B cell (primary cell): ENCODE measurements at regions not wholly inside any gene's neighbourhood (a gene's known extent, or its start where the extent isn't known, plus 50 kb on each side); places are given as distances from the start of the nearest gene placed in this dataset.

Experiments used
- ATAC-seq: fragments of 200-7000 bp; cut with Tn5 transposase; one replicate; pipeline ENCODE4 v1.10.0; 2021; ENCODE audit warnings: low read depth, mild to moderate bottlenecking, moderate number of reproducible peaks, moderate library complexity
- CTCF ChIA-PET: fragments of 350-600 bp; sonication (Branson Sonifier 250); formaldehyde crosslinking; loops from one replicate; lab custom pipeline; 2021; ENCODE audit warnings: antibody characterized with exemption, inconsistent platforms; lab: Charles Lee
- POLR2A ChIA-PET: fragments of 350-600 bp; sonication (Branson Sonifier 250); formaldehyde crosslinking; loops from one replicate; lab custom pipeline; 2021; ENCODE audit warnings: antibody characterized with exemption; lab: Charles Lee
- DNase-seq: peaks from one replicate; pipeline ENCODE4 v3.0.0; 2013
- H2AFZ ChIP-seq: 2 replicates; pipeline ENCODE4 v1.6.1; 2012; ENCODE audit warnings: mild to moderate bottlenecking, low read depth, low read length; ENCODE audit not compliant: insufficient read depth, poor library complexity, severe bottlenecking
- H3K27ac ChIP-seq, 2 donors: 1 replicate in 1 of 2; 2 replicates in 1 of 2; pipeline ENCODE4 v1.5.1; 2012 to 2013; ENCODE audit warnings: low read length in 2 of 2, mild to moderate bottlenecking in 2 of 2, moderate library complexity in 1 of 2
- H3K27me3 ChIP-seq, 4 experiments: fragments of 200-600 bp in 1 of 4; sonication (generic) in 1 of 4; replicated peaks in 1 of 4; 1 replicate in 2 of 4; 2 replicates in 2 of 4; pipeline versions ENCODE4 v1.6.1 to v1.7.0; 2013 to 2016; ENCODE audit warnings: low read length in 3 of 4, mild to moderate bottlenecking in 2 of 4, mixed read lengths in 1 of 4, moderate library complexity in 1 of 4; ENCODE audit not compliant: insufficient read depth in 4 of 4, control insufficient read depth in 3 of 4; ENCODE audit errors: control extremely low read depth in 1 of 4
- H3K36me3 ChIP-seq, 2 experiments: replicated peaks in 1 of 2; 1 replicate in 1 of 2; 2 replicates in 1 of 2; pipeline versions ENCODE4 v1.6.1 to v1.7.1; 2013; ENCODE audit warnings: low read length in 1 of 2; ENCODE audit not compliant: insufficient read depth in 2 of 2, control insufficient read depth in 1 of 2; ENCODE audit errors: control extremely low read depth in 1 of 2, extremely low read depth in 1 of 2
- H3K4me1 ChIP-seq, 2 donors: fragments of 200-600 bp in 1 of 2; sonication (generic) in 1 of 2; 1 replicate in 1 of 2; 2 replicates in 1 of 2; pipeline versions ENCODE4 v1.5.1 to v1.6.1; 2013 to 2017; ENCODE audit warnings: low read length in 2 of 2; ENCODE audit not compliant: control insufficient read depth in 2 of 2, insufficient read depth in 2 of 2
- H3K4me2 ChIP-seq: replicated peaks from 2 replicates; pipeline ENCODE3; 2012; ENCODE audit warnings: mild to moderate bottlenecking, low read depth, low read length; ENCODE audit not compliant: poor library complexity, severe bottlenecking
- H3K4me3 ChIP-seq, 5 experiments: fragments of 200-600 bp in 1 of 5; sonication (generic) in 1 of 5; 1 replicate in 3 of 5; 2 replicates in 2 of 5; pipeline versions ENCODE4 v1.5.1 to v1.7.0; 2011 to 2016; ENCODE audit warnings: low read length in 4 of 5, mild to moderate bottlenecking in 4 of 5, low read depth in 2 of 5, control low read depth in 1 of 5, moderate library complexity in 1 of 5; ENCODE audit not compliant: insufficient read depth in 1 of 5; ENCODE audit errors: control extremely low read depth in 1 of 5, extremely low read depth in 1 of 5
- H3K79me2 ChIP-seq: fragments of 200-600 bp; sonication (generic); one replicate; pipeline ENCODE4 v1.6.0; 2016; ENCODE audit warnings: low read length; ENCODE audit not compliant: control insufficient read depth, insufficient read depth
- H3K9ac ChIP-seq: fragments of 200-600 bp; sonication (generic); 2 replicates; pipeline ENCODE4 v1.6.1; 2017; ENCODE audit warnings: mild to moderate bottlenecking, low read length, moderate library complexity
- H3K9me3 ChIP-seq, 3 donors: one replicate each; pipeline versions ENCODE4 v1.6.1 to v1.7.1; 2013; ENCODE audit warnings: low read length in 2 of 3; ENCODE audit not compliant: control insufficient read depth in 2 of 3, insufficient read depth in 1 of 3; ENCODE audit errors: control extremely low read depth in 1 of 3
- H4K20me1 ChIP-seq: 2 replicates; pipeline ENCODE4 v1.6.0; 2012; ENCODE audit warnings: mild to moderate bottlenecking, low read length; ENCODE audit not compliant: insufficient read depth, control insufficient read depth, poor library complexity, severe bottlenecking
- H3K27ac Mint-ChIP-seq: one replicate; pipeline ENCODE4 v1.8.0; 2021; ENCODE audit warnings: mixed read lengths
- H3K27me3 Mint-ChIP-seq: one replicate; pipeline ENCODE4 v1.8.0; 2021; ENCODE audit warnings: mixed read lengths
- H3K4me1 Mint-ChIP-seq: one replicate; pipeline ENCODE4 v1.8.0; 2021; ENCODE audit warnings: mixed read lengths
- H3K4me3 Mint-ChIP-seq: one replicate; pipeline ENCODE4 v1.8.0; 2021; ENCODE audit warnings: mixed read lengths
- H3K9me3 Mint-ChIP-seq: one replicate; pipeline ENCODE4 v1.8.0; 2022; ENCODE audit warnings: mixed read lengths; ENCODE audit not compliant: insufficient read depth
- CTCF ChIP-seq: fragments of 200-600 bp; IDR thresholded peaks from one replicate; pipeline ENCODE4 v1.8.0; 2022; ENCODE audit warnings: antibody characterized with exemption, mild to moderate bottlenecking
- EZH2 ChIP-seq: IDR thresholded peaks from 2 replicates; pipeline ENCODE4 v1.6.1; 2012; ENCODE audit warnings: borderline replicate concordance, low read depth, mild to moderate bottlenecking, moderate library complexity, low read length; ENCODE audit not compliant: insufficient read depth, poor library complexity, severe bottlenecking
- WGBS: methylation state at CpG from one replicate; pipeline ENCODE4 v1.1.5; 2013; ENCODE audit warnings: missing lambda C conversion rate; ENCODE audit not compliant: insufficient coverage; 5-methylcytosine and 5-hydroxymethylcytosine counted together
- intact Hi-C: fragments of 100-400 bp; cut with micrococcal nuclease; formaldehyde crosslinking; loops from one replicate; pipeline ENCODE4 v1.10.0; 2022

GRCh38 chr6:156062091-156062563 lies 606.5 kb upstream of the NOX3 start:
- peaks cover 0 to 5% (median 0%) of the 10 kb centered on the region in 3 donors for H3K9me3 ChIP-seq
- no peak overlapping the region for H3K4me3 Mint-ChIP-seq
- H3K9ac ChIP-seq, result no peak overlapping the region
- ChIA-PET CTCF (no interaction called here), POLR2A (interaction anchor here (0.6 kb wide), 1 partner anchor 226 kb away, joined by 5 read pairs; no protein-coding TSS in a partner anchor)
- peaks cover 0 to 4% of the 10 kb centered on the region in 2 donors for H3K4me1 ChIP-seq
- H3K79me2 ChIP-seq, result no peaks in the 10 kb centered on the region
- no peak for TF ChIP-seq EZH2
- TF ChIP-seq CTCF, result no peak
- DNase-seq, result no peak
- H3K4me2 ChIP-seq, result no peak overlapping the region
- ATAC-seq, result no peak
- intact Hi-C loops, result no loop called here
- no peaks in the 10 kb centered on the region for H3K36me3 ChIP-seq
- 50% methylated on average over 2 of the region's 2 CpGs for WGBS
- H2AFZ ChIP-seq, result no peak overlapping the region
- no peak overlapping the region for H3K4me3 ChIP-seq
- no peak overlapping the region for H3K27ac Mint-ChIP-seq
- H3K4me1 Mint-ChIP-seq, result peaks cover 4% of the 10 kb centered on the region
- no peaks in the 10 kb centered on the region for H4K20me1 ChIP-seq
- H3K27me3 Mint-ChIP-seq, result peaks cover 4% of the 10 kb centered on the region
- no peaks in the 10 kb centered on the region for H3K27me3 ChIP-seq
- no peak overlapping the region for H3K27ac ChIP-seq
- no peaks in the 10 kb centered on the region for H3K9me3 Mint-ChIP-seq

- no peak overlapping the region for H2AFZ ChIP-seq
- ATAC-seq, result no peak
- Mint-ChIP-seq H3K9me3 (no peaks in the 10 kb centered on the region), H3K4me1 (peaks cover 4% of the 10 kb centered on the region), H3K27me3 (peaks cover 4% of the 10 kb centered on the region), H3K4me3 (no peak overlapping the region), H3K27ac (no peak overlapping the region)
- no peaks in the 10 kb centered on the region for H3K79me2 ChIP-seq
- H3K27me3 ChIP-seq, result no peaks in the 10 kb centered on the region
- intact Hi-C loops, result no loop called here
- WGBS, result 74% methylated on average over 5 of the region's 6 CpGs
- POLR2A ChIA-PET, result interaction anchor here (0.6 kb wide), 1 partner anchor 227 kb away, joined by 5 read pairs; no protein-coding TSS in a partner anchor
- H3K27ac ChIP-seq, result no peak overlapping the region
- H3K4me1 ChIP-seq, result peaks cover 0 to 4% of the 10 kb centered on the region in 2 donors
- CTCF ChIA-PET, result no interaction called here
- H4K20me1 ChIP-seq, result no peaks in the 10 kb centered on the region
- H3K9ac ChIP-seq, result no peak overlapping the region
- no peak for TF ChIP-seq EZH2
- no peak for TF ChIP-seq CTCF
- peaks cover 0 to 5% (median 0%) of the 10 kb centered on the region in 3 donors for H3K9me3 ChIP-seq
- no peaks in the 10 kb centered on the region for H3K36me3 ChIP-seq
- no peak for DNase-seq
- no peak overlapping the region for H3K4me2 ChIP-seq
- no peak overlapping the region for H3K4me3 ChIP-seq
Observed at GRCh38 chr6:156061465-156061864, 605.8 kb upstream of the NOX3 start.
